ENCODE measurements at regions not wholly inside any gene's neighbourhood (a gene's known extent, or its start where the extent isn't known, plus 50 kb on each side); places are given as distances from the start of the nearest gene placed in this dataset.

- no peak for DNase-seq (ENCODE audit: low spot score)
- TF ChIP-seq CTCF (IDR thresholded peaks at IDR 0.05; ENCODE audit: extremely low read depth, missing control alignments): no peak
Measured at GRCh38 chr3:194994551-194994981, 276.4 kb downstream of the XXYLT1 start.

GRCh38 chr3:194995334-194995733 is 275.6 kb downstream of the XXYLT1 start:
- DNase-seq (ENCODE audit: low spot score): no peak
- TF ChIP-seq CTCF (IDR thresholded peaks at IDR 0.05; ENCODE audit: extremely low read depth, missing control alignments): no peak

- no peak for TF ChIP-seq CTCF (IDR thresholded peaks at IDR 0.05; ENCODE audit: extremely low read depth, missing control alignments)
Measured at GRCh38 chr3:194995922-194996321, 275.0 kb downstream of the XXYLT1 start.

GRCh38 chr3:194996746-194997145 is 274.2 kb downstream of the XXYLT1 start:
- no peak for TF ChIP-seq CTCF (IDR thresholded peaks at IDR 0.05; ENCODE audit: extremely low read depth, missing control alignments)
- no peak for DNase-seq (ENCODE audit: low spot score)

More at GRCh38 chr3:194995922-194996321, 275.0 kb downstream of the XXYLT1 start:
- DNase-seq (ENCODE audit: low spot score): no peak

GRCh38 chr3:194998417-194998816 is 272.5 kb downstream of the XXYLT1 start:
- TF ChIP-seq CTCF (IDR thresholded peaks at IDR 0.05; ENCODE audit: extremely low read depth, missing control alignments): no peak
- DNase-seq (ENCODE audit: low spot score): no peak

- no peak for DNase-seq (ENCODE audit: low spot score)
- no peak for TF ChIP-seq CTCF (IDR thresholded peaks at IDR 0.05; ENCODE audit: extremely low read depth, missing control alignments)
Measured at GRCh38 chr3:194998948-194999347, 272.0 kb downstream of the XXYLT1 start.

GRCh38 chr3:194999491-194999890 is 271.5 kb downstream of the XXYLT1 start:
- no peak for TF ChIP-seq CTCF (IDR thresholded peaks at IDR 0.05; ENCODE audit: extremely low read depth, missing control alignments)
- no peak for DNase-seq (ENCODE audit: low spot score)

Measured in GM20000 (cell line).